ENCODE measurements at regions not wholly inside any gene's neighbourhood (a gene's known extent, or its start where the extent isn't known, plus 50 kb on each side); places are given as distances from the start of the nearest gene placed in this dataset.
"Not testable (repeated sequence)": the region's sequence is repeated elsewhere in the genome, so short reads cannot be mapped to it uniquely, and the experiment has no call there.

- no peak for DNase-seq
Observed at GRCh38 chr20:56773749-56774148, 144.6 kb downstream of the TFAP2C start.

GRCh38 chr20:56774873-56775272, 145.8 kb downstream of the TFAP2C start:
- DNase-seq, result no peak

- no peak for DNase-seq
Observed at GRCh38 chr20:56776345-56776744, 147.2 kb downstream of the TFAP2C start.

GRCh38 chr20:56778765-56779195, 149.7 kb downstream of the TFAP2C start:
- no peak for DNase-seq

- no peak for DNase-seq
Observed at GRCh38 chr20:56779452-56780143, 150.5 kb downstream of the TFAP2C start.

GRCh38 chr20:56780266-56780665, 151.2 kb downstream of the TFAP2C start:
- no peak for DNase-seq

- no peak for DNase-seq
Observed at GRCh38 chr20:56781108-56781739, 152.1 kb downstream of the TFAP2C start.

GRCh38 chr20:56781987-56782560, 153.0 kb downstream of the TFAP2C start:
- DNase-seq, result not testable (repeated sequence)

- DNase-seq, result not testable (repeated sequence)
Observed at GRCh38 chr20:56782814-56783213, 153.7 kb downstream of the TFAP2C start.

- DNase-seq, result no peak
Observed at GRCh38 chr20:56783826-56784225, 154.7 kb downstream of the TFAP2C start.

GRCh38 chr20:56786503-56786902, 157.4 kb downstream of the TFAP2C start:
- DNase-seq, result no peak

GRCh38 chr20:56788041-56788670, 159.1 kb downstream of the TFAP2C start:
- DNase-seq, result no peak

- DNase-seq, result no peak
Observed at GRCh38 chr20:56788671-56789610, 159.8 kb downstream of the TFAP2C start.

GRCh38 chr20:56793916-56794315, 164.8 kb downstream of the TFAP2C start:
- DNase-seq, result no peak

- no peak for DNase-seq
Observed at GRCh38 chr20:56795492-56795891, 166.4 kb downstream of the TFAP2C start.

GRCh38 chr20:56796345-56796744, 167.2 kb downstream of the TFAP2C start:
- no peak for DNase-seq

- DNase-seq, result no peak
Observed at GRCh38 chr20:56797023-56797422, 167.9 kb downstream of the TFAP2C start.

- no peak for DNase-seq
Observed at GRCh38 chr20:56798634-56799033, 169.5 kb downstream of the TFAP2C start.

GRCh38 chr20:56799187-56799586, 170.1 kb downstream of the TFAP2C start:
- no peak for DNase-seq

- no peak for DNase-seq
Observed at GRCh38 chr20:56800088-56800487, 171.0 kb downstream of the TFAP2C start.

GRCh38 chr20:56801971-56802755, 173.1 kb downstream of the TFAP2C start:
- no peak for DNase-seq

GRCh38 chr20:56802805-56803204, 173.7 kb downstream of the TFAP2C start:
- no peak for DNase-seq
